ENCODE measurements at regions not wholly inside any gene's neighbourhood (a gene's known extent, or its start where the extent isn't known, plus 50 kb on each side); places are given as distances from the start of the nearest gene placed in this dataset.

- DNase-seq (ENCODE audit: low read depth in 3 of 3, low spot score in 1 of 3): no peak
These were observed 55.8 kb upstream of the PRDX6 start for GRCh38 chr1:173421286-173421685.

DNA sequence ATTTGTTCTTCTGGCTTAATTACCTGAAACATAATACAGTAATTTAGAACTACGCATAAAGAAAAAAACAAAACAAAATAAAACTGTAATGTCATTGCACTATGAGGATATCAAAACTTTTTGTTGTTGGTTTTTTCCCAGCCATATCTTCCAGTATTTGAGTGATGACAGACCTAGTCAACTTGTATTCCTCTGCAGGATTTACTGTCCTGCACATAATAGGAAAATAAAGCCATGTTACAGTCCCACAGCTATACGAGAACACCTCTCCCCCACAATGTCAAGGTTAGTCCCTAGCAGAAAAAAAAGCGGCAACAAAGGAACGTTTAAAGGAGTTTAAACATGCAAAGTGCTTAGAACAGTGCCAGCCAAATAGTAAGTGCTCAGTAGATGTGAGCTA is 55.3 kb upstream of the PRDX6 start:
- no peak for DNase-seq (ENCODE audit: low read depth in 3 of 3, low spot score in 1 of 3)

- no peak for DNase-seq (ENCODE audit: low read depth in 3 of 3, low spot score in 1 of 3)
These were observed 54.6 kb upstream of the PRDX6 start for GRCh38 chr1:173422456-173422976.

DNA sequence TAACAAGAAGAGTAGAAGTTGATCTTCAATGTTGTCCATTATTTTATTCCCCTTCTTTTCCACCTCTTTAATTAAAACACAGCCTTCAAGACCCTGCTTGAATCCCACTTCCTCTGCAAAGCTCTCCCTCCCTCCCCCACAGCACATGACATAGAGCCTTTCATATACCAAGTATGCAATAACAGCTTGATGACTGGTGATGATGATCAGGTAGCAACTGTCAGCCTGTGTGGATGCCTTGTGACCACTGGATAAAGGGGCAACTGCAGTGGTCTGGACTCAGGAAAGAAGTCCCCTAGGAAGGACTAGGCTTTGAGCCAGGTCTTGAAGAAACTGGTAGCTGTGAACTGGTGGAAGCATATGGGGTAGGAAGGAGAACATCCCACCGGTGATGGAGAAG is 53.8 kb upstream of the PRDX6 start:
- no peak for DNase-seq (ENCODE audit: low read depth in 3 of 3, low spot score in 1 of 3)

- DNase-seq (ENCODE audit: low read depth in 3 of 3, low spot score in 1 of 3): no peak
These were observed 53.0 kb upstream of the PRDX6 start for GRCh38 chr1:173424143-173424542.

DNA sequence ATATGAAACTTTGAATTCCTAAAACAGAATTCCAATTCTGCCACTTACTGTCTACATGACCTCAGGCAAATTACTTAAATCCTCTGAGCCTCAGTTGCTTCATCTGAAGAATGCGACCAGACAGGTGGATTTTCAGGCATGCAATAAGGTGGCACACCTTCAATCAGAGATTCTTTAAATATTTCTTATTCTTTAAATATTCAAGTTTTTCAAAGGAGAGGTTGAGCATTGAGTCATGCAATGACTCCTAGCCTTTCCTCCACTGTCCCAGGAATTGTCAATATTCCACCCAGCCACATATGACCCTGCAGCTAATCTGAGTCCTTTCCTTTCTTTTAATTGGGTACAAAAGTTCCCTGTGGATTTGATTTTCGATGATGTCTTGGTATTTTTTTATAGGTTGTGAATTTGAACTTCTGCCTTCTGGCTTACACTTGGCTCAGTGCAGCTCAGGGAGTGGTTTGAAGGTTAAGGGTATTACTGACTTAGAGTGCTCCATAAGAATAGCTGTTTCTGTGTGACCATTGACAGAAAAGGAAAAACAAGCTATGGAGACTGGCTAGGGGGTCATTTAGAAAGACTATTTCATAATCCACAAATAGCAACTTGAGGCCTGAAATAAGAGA is 52.2 kb upstream of the PRDX6 start:
- DNase-seq (ENCODE audit: low read depth in 3 of 3, low spot score in 1 of 3): no peak

- DNase-seq (ENCODE audit: low read depth in 3 of 3, low spot score in 1 of 3): no peak
These were observed 51.1 kb upstream of the PRDX6 start for GRCh38 chr1:173426057-173426456.

DNA sequence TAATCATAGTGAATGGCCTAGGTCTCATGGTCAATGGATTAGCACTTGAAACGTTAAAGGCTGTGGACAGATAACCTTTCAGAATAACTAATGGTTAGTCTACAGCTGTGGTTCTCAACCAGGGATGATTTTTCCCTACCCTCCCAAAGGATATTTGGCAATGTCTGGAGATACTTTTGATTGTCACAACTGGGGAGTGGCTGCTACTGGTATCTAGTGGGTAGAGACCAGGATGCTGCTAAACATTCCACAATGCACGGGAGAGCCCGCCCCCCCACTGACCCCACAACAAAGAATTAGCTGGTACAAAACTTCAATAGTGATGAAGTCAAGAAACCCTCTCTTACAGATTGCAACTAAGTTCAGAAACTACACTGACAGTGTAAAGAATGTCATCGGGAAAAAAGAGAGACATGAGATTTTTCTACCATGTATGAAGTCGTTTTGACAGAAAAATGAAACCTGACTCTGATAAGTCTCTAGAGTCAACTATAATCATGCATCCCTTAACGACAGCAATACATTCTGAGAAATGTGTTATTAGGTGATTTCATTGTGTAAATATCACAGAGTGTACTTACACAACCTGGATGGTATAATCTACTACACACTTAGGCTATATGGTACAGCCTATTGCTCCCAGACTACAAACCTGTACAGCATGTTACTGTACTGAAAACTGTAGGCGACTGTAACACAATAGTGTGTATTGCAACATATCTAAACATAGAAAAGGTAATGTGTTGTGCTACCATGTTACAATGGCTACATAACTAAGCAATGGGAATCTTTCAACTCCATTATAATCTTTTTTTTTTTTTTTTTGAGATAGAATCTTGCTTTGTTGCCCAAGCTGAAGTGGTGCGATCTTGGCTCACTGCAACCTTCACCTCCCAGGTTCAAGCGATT is 49.7 kb upstream of the PRDX6 start:
- DNase-seq (ENCODE audit: low read depth in 3 of 3, low spot score in 1 of 3): no peak
